Nephron (organoid): ENCODE measurements at regions not wholly inside any gene's neighbourhood (a gene's known extent, or its start where the extent isn't known, plus 50 kb on each side); places are given as distances from the start of the nearest gene placed in this dataset.

ENCODE experiments used
- H3K27ac Mint-ChIP-seq, 3 experiments: 2 replicates each; pipeline ENCODE4 v1.8.0; 2020; ENCODE audit warnings: mixed read lengths in 3 of 3, mild to moderate bottlenecking in 2 of 3, moderate library complexity in 1 of 3
- H3K27me3 Mint-ChIP-seq: 2 replicates; pipeline ENCODE4 v1.8.0; 2021; ENCODE audit warnings: low read depth, mild to moderate bottlenecking, moderate library complexity, mixed read lengths
- H3K36me3 Mint-ChIP-seq: 2 replicates; pipeline ENCODE4 v1.8.0; 2020; ENCODE audit warnings: low read depth, mixed read lengths
- H3K4me1 Mint-ChIP-seq: 2 replicates; pipeline ENCODE4 v1.8.0; 2020; ENCODE audit warnings: mixed read lengths
- H3K4me3 Mint-ChIP-seq, 3 experiments: 2 replicates each; pipeline ENCODE4 v1.8.0; 2020; ENCODE audit warnings: mild to moderate bottlenecking in 3 of 3, mixed read lengths in 3 of 3, moderate library complexity in 2 of 3
- H3K9me3 Mint-ChIP-seq: 2 replicates; pipeline ENCODE4 v1.8.0; 2020; ENCODE audit warnings: mixed read lengths
- CTCF ChIP-seq, 3 experiments: fragments of 200-600 bp; sonication (generic); IDR thresholded peaks; one replicate each; pipeline ENCODE4 v1.5.0; 2021; ENCODE audit warnings: antibody characterized with exemption in 3 of 3; ENCODE audit not compliant: unreplicated experiment in 3 of 3

- no peaks in the 10 kb centered on the region for H3K27me3 Mint-ChIP-seq
- no peak overlapping the region for H3K4me3 Mint-ChIP-seq
- no peak for TF ChIP-seq CTCF (IDR thresholded peaks at IDR 0.05; ENCODE audit: unreplicated experiment in 3 of 3)
- H3K36me3 Mint-ChIP-seq: no peaks in the 10 kb centered on the region
- peaks cover 9% of the 10 kb centered on the region for H3K4me1 Mint-ChIP-seq
- no peaks in the 10 kb centered on the region for H3K9me3 Mint-ChIP-seq
- peak overlapping the region in 1 of 3 experiments; percentile 27 for H3K27ac Mint-ChIP-seq
Observed at GRCh38 chr11:101668236-101668635, 84.4 kb upstream of the TRPC6 start.

GRCh38 chr11:101666916-101667315, 83.1 kb upstream of the TRPC6 start:
- no peaks in the 10 kb centered on the region for H3K27me3 Mint-ChIP-seq
- H3K9me3 Mint-ChIP-seq: peaks cover 4% of the 10 kb centered on the region
- H3K27ac Mint-ChIP-seq: no peak overlapping the region
- no peak overlapping the region for H3K4me3 Mint-ChIP-seq
- H3K4me1 Mint-ChIP-seq: peaks cover 9% of the 10 kb centered on the region
- TF ChIP-seq CTCF (IDR thresholded peaks at IDR 0.05; ENCODE audit: unreplicated experiment in 3 of 3): no peak
- no peaks in the 10 kb centered on the region for H3K36me3 Mint-ChIP-seq

GRCh38 chr11:101661559-101661958, 77.8 kb upstream of the TRPC6 start:
- no peak overlapping the region for H3K27ac Mint-ChIP-seq
- no peak for TF ChIP-seq CTCF (IDR thresholded peaks at IDR 0.05; ENCODE audit: unreplicated experiment in 3 of 3)

More at GRCh38 chr11:101661559-101661958, 77.8 kb upstream of the TRPC6 start:
- Mint-ChIP-seq H3K36me3 (no peaks in the 10 kb centered on the region), H3K27me3 (no peaks in the 10 kb centered on the region), H3K4me1 (no peaks in the 10 kb centered on the region), H3K4me3 (no peak overlapping the region), H3K9me3 (peaks cover 10% of the 10 kb centered on the region)
